H1 (cell line): ENCODE measurements at regions not wholly inside any gene's neighbourhood (a gene's known extent, or its start where the extent isn't known, plus 50 kb on each side); places are given as distances from the start of the nearest gene placed in this dataset.
"Not testable (repeated sequence)": the region's sequence is repeated elsewhere in the genome, so short reads cannot be mapped to it uniquely, and the experiment has no call there.

ENCODE experiments used
- CHD7 ChIP-seq: fragments of 300-600 bp; sonication (generic); IDR thresholded peaks from 2 replicates; pipeline ENCODE4 v1.7.1; 2012; ENCODE audit warnings: low read length, moderate library complexity, mild to moderate bottlenecking, inconsistent platforms; ENCODE audit not compliant: insufficient replicate concordance
- POLR2AphosphoS5 ChIP-seq: IDR thresholded peaks from 2 replicates; pipeline ENCODE4 v1.6.1; 2011; ENCODE audit warnings: low read depth, low read length

- TF ChIP-seq POLR2AphosphoS5, CHD7: not testable (repeated sequence)
Measured at GRCh38 chr5:56292874-56293273, 59.7 kb upstream of the ANKRD55 start.
